Transverse colon (tissue), 4 donors: ENCODE measurements at regions not wholly inside any gene's neighbourhood (a gene's known extent, or its start where the extent isn't known, plus 50 kb on each side); places are given as distances from the start of the nearest gene placed in this dataset.

ENCODE experiments used
- EP300 ChIP-seq: sonication (generic); formaldehyde crosslinking; IDR thresholded peaks from one replicate; pipeline ENCODE4 v1.6.1; 2017; ENCODE audit warnings: antibody characterized with exemption, low read depth
- POLR2A ChIP-seq: fragments of 450-650 bp; IDR thresholded peaks from one replicate; pipeline ENCODE4 v1.6.1; 2016; ENCODE audit warnings: antibody characterized with exemption, mild to moderate bottlenecking, moderate library complexity
- POLR2AphosphoS5 ChIP-seq, 3 donors: sonication (generic); formaldehyde crosslinking; IDR thresholded peaks; one replicate each; pipeline ENCODE4 v1.6.1; 2016; ENCODE audit warnings: antibody characterized with exemption in 3 of 3
- TF ChIP-seq, protein P1 (sequence below), 5 experiments: fragments of 200-600 bp in 3 of 5; fragments of 450-650 bp in 2 of 5; sonication (generic) in 3 of 5; IDR thresholded peaks; 1 replicate in 2 of 5; 2 replicates in 3 of 5; pipeline ENCODE4 v1.5.1; 2016 to 2017; ENCODE audit warnings: antibody characterized with exemption in 5 of 5, inconsistent platforms in 3 of 5, mild to moderate bottlenecking in 2 of 5, moderate library complexity in 1 of 5

DNA sequence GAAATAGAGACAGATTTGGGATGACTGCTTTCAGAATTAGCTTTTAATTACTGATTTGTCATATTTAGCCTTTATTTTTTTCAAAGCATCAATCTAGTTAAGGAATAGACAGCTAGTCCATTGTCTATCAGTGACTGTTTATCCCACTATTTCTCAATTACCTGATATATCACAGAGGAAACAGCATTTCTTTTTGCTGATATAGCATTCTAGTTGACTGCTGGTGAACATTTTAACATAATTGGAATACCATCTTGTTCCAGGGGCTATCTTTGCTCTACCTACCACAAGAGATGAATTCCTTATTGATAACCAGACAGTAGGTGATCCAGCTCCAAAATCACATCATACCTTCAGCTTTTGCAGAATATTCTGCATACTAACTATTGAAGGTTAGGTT is 982.7 kb downstream of the SQOR start:
- TF ChIP-seq POLR2A = no peak
- TF ChIP-seq, protein P1, sequence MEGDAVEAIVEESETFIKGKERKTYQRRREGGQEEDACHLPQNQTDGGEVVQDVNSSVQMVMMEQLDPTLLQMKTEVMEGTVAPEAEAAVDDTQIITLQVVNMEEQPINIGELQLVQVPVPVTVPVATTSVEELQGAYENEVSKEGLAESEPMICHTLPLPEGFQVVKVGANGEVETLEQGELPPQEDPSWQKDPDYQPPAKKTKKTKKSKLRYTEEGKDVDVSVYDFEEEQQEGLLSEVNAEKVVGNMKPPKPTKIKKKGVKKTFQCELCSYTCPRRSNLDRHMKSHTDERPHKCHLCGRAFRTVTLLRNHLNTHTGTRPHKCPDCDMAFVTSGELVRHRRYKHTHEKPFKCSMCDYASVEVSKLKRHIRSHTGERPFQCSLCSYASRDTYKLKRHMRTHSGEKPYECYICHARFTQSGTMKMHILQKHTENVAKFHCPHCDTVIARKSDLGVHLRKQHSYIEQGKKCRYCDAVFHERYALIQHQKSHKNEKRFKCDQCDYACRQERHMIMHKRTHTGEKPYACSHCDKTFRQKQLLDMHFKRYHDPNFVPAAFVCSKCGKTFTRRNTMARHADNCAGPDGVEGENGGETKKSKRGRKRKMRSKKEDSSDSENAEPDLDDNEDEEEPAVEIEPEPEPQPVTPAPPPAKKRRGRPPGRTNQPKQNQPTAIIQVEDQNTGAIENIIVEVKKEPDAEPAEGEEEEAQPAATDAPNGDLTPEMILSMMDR (IDR thresholded peaks at IDR 0.05) = no peak
- no peak for TF ChIP-seq POLR2AphosphoS5 (IDR thresholded peaks at IDR 0.05)
- TF ChIP-seq EP300 = no peak
